GM21786 (cell line): ENCODE measurements at regions not wholly inside any gene's neighbourhood (a gene's known extent, or its start where the extent isn't known, plus 50 kb on each side); places are given as distances from the start of the nearest gene placed in this dataset.
"Not testable (repeated sequence)": the region's sequence is repeated elsewhere in the genome, so short reads cannot be mapped to it uniquely, and the experiment has no call there.

Experiments used
- ATAC-seq: cut with Tn5 transposase; IDR thresholded peaks from one replicate; pipeline ENCODE4 v1.9.1; 2021; ENCODE audit not compliant: unreplicated experiment

DNA sequence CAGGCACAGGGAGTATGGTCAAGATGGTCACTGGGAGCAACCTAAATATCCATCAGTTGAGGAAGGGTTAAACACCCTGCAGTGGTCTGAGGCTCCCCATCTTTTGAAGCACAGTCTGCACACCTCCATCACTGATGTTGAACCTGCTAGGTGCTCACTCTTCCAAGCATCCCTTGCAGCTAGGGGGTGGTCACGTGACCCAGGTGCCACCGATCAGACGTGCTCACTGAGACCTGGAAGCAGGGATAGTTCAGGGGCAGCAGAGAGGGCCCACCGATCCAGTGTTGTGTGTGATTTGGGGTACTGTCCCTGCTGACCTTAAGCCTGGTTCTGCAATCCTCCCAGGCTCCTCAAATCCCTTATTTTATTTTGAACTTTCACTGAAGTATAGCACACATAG, 134.6 kb downstream of the CEBPB start:
- ATAC-seq, result no peak

DNA sequence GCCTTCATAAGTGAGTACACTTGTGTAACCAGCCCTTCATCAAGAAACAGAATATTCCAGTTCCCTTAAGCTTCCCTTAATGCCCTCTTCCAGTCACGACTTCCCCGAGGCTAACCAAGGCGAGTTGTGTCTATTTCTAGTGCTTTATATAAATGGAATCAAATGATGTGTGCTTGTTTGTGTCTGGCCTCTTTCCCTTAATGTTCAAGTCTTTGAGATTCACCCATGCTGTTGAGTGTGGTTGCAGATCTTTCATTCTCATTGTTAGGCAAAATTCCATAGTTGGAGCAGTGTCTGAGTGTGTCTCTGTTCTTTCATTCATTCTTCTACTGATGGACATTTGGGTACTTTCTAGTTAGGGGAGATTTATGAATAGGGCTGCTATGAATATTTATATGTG, 135.0 kb downstream of the CEBPB start:
- ATAC-seq, result no peak

DNA sequence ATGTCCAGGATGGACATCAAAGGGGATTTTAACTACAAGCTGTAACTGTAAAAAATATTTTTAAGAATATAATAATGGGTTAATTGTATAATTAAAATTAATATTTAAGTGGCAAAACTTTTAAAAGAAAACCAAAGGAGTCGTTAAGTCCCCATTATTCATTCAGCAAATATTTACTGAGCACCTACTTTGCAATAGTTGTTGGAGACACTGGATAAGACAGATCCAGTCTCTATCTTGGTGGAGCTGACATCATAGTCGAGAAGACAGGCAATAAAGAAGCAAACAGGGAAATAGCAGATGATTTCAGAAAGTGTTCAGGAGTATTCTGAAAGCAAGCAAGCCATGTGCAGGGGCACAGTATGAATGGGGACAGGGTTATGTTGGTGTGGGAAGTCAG, 137.0 kb downstream of the CEBPB start:
- no peak for ATAC-seq

DNA sequence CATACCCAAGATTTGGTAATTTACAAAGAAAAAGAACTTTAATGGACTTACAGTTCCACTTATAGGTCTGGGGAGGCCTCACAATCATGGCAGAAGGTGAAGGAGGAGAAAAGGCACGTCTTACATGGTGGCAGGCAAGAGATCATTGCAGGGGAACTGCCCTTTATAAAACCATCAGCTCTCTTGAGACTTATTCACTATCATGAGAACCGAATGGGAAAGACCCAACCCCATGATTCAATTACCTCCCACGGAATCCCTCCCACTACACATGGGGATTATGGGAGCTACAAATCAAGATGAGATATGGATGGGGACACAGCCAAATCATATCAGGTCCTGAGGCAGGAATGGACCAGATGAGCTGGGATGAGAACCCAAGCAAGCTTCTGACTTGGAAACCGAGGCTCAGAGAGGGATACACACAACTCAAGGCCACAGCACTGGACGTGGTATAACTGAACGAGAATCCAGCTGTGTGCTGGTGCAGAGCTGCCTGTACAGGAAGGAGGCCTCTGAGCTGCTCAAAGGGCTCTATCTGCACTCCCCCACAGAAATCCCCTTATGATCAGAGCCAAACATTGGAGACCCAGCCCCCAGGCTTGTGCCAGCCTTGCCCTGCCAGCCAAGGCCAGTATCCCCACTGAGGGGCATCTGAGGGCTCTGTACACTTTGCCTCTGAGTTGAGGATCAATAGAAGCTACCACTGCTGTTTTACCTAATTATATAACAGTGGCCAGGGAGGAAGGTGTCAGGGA, 137.8 kb downstream of the CEBPB start:
- no peak for ATAC-seq

DNA sequence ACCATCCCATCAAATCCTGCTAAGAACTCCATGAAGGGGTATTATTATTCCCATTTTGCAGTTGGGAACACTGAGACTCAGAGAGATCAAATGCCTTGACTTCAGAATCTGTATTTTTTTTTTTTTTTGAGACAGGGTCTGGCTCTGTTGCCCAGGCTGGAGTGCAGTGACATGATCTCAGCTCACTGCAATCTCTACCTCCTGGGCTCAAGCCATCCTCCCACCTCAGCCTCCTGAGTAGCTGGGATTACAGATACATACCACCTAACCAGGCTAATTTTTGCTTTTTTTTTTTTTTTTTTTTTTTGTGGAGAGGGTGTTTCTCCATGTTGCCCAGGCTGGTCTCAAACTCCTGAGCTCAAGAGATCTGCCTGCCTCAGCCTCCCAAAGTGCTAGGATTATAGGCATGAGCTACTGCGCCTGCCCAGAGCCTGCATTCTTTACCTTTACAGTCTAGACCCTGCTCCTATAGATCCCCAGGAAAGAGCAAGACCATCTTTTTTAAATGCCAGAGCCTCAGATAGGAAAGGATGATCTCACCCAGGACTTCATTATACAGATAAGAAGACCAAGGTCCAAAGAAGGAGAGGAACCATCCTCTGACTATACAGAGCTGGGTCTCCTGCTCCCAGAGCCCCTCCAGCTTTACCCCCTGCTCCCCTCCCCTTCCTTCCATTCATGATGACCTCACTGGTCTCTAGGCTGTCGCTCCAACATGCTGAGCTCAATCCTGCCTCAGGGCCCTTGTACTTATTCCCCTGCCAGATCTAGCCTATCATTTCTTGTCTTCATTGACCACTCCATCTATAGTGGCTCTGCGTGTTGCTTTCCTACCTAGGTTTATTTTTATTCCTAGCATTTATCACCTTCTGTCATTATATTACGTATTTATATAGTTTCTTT, 138.6 kb downstream of the CEBPB start:
- no peak for ATAC-seq

DNA sequence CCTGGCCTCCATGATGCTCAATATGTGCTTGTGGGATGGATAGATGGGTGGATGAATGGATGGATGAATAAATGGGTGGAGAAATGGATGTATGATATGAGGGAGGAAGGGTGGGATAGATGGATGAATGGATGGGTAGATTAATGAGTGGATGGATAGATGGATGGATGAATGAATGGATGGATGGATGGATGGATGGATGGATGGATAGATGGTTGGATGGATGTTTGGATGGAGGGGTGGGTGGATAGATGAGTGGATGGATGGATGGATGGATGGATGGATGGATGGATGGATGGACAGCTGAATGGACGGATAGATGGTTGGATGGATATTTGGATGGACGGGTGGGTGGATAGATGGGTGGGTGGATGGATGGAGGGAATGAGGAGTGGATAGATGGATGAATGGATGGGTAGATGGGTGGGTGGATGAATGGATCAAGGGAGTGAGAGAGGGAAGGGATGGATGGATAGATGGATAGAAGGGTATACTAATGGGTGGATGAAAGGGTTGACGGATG, 139.4 kb downstream of the CEBPB start:
- no peak for ATAC-seq

DNA sequence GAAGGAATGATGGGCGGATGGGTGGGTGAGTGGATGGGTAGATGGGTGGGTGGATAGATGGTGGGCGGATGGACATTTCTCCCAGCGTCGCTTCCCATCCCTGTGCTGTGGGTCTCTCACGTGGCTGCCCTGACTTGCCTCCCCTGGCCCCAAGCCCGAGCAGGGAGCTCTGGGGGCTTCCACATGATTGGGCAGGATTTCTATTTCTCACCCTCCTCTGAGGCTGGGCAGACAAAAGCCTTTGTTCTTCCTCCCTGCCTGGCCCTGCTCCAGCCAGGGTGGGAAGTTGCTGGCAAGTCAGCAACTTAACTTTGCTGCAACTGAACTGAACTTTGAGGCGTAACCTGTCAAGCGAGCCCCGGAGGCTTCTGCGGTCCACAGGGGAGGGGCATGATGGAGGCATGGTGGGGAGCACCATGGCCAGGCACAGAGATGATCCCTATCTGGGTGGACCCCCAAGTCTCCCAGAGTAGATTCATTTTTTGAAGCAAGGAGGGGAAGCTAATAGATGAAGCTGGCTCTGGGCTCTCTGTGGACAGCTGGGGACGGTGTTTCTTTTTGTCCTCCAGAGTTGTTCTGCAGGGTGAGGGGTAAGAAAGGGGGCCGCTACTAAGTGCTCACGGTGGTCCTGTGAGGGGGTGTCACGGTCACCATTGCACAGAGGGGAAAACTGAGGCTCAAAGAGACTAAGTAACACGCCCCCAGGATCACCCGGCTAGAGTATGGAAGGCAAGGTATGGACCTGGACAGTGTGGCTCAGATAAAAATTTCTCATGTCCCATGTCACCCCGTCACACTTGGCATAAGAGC, 140.1 kb downstream of the CEBPB start:
- no peak for ATAC-seq

DNA sequence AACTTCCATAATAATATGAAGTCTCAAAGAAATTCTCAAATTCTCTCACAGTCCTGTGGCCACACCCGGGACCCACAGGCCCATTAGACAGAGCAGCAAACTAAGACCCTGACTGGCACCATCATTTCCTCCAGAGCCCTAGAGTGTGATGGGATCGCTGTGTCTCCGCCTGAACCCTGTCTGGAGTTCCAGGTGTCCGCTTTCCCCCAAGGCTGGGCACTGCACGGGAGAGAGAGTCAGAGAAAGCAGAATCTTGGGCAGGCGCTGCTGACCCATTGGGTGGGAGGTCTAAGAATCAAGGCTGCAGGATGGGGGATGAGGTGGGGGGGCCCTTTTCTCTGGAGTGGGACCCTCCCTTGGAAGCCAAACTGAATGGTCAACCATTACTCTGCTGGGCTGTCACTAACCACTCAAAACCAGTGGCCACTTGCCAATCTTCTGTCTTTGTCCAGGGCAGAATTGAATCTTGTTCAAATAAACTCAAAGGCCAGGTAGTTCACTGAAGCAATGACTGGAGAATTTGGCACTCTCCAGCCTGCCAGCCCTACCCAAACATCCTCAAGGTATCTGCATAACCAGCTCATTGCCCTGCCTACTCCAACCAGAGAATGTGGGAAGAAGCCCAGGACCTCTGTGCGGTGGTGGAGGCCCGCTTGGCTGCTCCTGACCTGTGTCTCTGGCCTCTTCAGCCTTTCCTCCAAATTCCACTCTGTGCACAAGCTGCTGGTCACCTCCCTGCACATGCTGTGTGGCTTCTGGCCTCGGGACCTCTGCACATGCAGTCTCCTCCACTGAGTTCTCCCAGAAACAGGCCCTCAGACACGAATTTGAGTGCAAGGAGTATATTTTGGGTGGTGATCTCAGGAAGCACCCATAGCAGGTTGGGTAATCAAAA, 141.1 kb downstream of the CEBPB start:
- no peak for ATAC-seq

DNA sequence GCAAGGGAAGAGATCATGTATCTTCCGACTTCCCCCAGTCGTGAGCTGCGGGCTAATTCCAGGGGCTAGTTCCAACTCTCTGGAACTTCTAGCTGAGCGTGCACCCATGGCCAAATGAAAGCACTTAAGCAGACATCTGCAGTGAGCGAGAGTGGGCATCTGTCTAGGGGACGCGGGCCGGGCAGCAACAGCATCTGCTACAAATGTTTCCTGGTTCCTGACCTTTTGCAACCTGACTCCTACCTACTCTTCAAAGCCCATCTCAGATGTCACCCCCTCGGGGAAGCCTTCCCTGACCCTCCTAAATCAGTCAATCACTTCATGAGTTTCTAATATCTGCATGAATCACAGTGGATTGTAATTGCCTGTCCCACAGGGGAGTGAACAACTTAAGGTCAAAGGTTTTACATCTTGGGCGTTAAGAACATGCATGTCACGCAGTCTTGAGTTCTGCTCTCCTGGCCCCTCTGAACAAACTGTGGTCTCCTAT, 141.9 kb downstream of the CEBPB start:
- no peak for ATAC-seq

DNA sequence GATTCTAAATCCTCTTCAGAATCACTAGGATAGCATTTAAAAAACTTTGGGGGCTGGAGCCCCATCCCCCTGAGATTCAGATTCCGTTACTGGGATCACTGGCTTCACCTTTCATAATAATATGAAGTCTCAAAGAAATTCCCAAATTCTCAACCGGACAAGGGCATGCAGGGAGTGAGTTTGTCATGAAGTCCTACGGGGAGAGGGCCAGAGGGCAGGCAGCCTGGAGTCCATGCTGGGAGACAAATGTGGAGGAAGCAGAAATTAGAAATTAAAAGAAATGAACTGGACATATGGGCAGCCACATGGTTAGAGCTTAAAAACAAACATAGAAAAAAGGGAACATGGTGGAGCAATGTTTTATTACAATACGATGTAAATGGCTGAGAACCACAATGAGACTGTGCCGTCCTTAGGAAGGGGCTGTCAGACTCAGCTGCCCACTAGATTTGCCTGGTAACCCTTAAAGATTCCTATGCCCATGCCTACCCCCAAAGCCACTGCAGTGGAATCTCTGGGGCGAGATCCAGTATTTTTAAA, 142.6 kb downstream of the CEBPB start:
- ATAC-seq, result no peak

DNA sequence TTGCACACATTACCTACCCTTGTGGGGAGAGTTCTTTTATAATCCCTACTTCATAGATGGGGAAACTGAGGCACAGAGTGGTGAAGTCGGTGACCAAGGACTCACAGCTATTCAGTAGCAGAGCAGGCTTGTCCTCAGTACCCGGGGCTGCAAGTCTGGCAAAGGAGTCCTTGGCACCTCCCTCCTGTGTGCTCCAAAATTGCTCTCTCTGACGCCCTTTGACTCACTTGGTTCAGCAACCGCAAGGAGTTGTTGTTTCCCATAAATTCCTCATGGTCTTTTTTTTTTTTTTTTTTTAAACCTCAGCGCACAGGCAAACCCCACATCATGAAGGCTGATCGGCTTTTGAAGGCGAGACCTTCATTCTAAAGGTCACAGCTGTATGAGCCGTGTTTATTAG, 143.2 kb downstream of the CEBPB start:
- ATAC-seq, result no peak

DNA sequence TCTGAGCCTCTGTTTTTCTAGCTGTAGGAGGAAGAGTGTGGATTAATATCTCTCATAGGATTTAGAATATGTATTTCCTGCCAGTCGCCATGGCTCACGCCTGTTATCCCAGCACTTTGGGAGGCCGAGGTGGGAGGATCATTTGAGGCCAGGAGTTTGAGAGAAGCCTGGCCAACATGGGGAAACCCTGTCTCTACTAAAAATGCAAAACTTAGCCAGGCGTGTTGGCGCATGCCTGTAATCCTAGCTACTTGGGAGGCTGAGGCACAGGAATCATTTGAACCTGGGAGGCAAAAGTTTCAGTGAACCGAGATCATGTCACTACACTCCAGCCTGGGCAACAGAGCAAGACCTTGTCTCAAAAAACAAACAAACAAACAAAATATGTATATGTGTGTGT, 143.9 kb downstream of the CEBPB start:
- not testable (repeated sequence) for ATAC-seq

DNA sequence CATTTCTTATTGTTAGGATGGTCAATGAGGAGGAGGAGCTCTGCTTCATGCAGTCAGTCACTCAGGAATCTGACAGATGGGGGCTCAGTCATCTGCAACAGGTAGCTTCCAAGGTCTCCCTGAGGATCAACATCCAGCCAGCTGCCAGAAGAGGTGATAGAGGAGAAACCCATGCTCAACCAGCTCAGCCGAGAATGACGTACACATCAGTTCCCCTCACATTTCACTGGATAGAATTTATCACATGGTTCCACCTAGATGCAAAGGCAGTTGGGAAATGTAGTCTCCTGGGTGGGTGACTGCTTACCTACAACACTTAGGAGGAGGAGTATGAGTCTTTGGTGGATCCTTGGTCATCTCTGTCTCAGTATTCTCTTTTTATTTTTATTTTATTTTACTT, 144.5 kb downstream of the CEBPB start:
- no peak for ATAC-seq

DNA sequence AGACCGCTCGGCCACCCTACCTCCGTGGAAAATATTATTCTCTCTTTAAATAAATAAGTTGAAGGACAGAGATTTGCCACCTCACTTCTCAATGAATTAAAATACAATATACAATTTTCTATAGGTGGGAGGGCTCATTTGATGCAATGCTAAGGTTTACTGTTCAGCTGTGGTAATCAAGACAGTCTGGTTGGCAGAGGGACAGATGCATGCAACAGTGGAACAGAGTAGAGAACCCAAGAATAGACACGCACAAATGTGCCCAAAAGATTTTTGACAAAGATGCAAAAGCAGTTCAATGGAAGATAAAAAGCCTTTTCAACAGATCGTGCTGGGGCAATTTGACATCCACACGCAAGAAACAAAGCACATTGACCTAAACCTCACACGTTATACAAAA, 145.2 kb downstream of the CEBPB start:
- no peak for ATAC-seq

DNA sequence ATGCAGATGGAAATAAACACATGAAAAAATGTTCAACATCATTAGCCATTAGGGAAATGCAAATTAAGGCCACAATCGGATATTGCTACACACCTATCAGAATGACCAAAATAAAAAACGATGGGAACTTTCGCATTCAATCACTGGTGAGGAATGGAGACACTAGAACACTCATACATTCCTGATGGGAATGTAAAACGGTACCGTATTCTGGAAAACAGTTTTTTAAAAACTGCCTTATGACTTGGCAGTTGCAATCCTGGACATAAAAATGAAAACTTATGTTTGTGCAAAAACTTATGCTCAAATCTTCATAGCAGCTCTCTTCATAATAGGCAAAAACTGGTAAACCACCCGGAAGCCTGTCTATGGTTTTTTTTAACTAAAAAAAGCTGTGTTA, 146.0 kb downstream of the CEBPB start:
- no peak for ATAC-seq

DNA sequence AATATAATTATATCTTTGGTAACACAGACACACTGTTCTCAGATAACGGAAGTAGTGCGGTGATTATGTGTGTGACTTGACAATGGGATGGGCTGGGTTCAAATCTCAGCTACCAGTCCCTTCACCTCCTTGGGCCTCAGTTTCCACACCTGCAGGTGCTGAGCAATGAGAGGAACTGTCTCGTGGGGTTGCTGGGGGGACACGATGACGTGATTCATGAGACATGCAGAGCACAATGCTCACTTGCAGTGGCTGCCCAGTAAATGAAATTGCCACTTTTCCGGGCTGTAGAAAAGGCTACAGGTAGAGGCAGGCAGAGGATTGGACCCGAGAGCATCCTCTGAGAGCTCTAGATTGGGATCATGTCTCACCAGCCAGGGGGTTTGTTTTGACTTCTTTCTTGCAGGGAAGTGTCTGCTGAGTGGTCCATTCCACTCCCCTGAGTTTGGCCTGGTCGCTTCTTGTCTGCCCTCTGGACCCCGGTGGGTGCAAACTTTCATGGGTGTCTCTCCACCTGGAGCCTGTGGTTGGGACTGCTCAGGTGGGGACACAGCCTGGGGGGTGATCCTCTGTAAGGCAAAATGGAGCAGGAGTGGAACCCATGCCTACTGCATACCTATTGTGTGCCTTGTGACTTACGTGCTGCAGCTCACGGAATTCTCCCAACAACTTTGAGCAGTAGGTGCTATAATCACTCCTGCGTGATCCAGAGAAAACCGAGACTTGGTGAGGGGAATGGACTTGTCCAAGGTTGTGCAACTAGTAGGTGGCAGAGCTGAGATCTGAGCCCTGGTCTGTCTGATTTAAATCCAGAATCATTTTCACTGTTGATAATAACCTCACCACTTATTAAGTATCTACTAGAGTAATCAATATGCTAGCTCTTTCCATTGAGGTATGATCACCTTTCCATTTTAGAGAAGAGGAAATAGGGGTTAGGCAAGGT, 147.2 kb downstream of the CEBPB start:
- ATAC-seq, result no peak

DNA sequence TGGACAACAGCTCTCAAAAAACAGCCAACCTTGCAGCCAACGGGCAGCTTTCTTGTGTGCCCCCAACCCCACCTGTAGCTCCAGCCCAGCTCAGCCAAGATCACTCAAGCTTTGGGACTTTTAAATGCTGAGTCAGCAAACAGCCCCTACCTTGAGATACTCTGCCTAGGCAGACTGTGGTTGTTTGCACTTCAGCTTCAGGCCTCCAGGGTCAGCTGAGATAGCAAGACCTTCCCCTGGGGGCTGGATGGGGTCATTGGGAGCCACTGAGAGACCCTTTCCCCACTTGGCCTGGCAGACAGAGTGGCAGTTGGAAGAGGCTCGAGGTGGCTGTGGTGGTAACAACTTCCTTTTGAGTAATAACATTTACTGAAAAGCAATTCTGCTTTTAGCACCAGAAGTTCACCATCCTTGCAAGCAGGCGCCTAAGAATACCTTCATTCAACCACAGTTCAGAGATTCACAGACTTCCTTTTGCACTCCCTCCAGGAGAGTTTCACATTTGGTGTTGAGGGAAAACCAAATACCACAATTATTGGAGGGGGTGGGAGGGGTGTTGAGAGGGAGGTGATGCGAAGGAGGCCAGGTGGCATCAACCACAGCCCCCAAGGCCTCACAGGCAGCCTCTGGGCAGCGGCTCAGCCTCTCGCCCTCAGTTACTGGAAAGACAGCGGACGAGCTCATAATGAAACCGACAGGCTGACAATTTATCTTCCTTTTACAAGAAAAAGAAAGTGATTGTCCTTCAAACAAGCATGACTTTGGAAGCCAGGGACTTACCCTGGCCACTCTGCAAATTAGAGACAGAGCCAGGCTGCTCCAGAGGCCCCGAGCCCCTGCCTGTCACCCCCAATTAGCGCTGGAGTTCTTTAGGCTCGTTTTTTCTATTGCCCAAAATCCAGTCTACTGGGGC, 148.1 kb downstream of the CEBPB start:
- ATAC-seq, result peak; percentile 64

DNA sequence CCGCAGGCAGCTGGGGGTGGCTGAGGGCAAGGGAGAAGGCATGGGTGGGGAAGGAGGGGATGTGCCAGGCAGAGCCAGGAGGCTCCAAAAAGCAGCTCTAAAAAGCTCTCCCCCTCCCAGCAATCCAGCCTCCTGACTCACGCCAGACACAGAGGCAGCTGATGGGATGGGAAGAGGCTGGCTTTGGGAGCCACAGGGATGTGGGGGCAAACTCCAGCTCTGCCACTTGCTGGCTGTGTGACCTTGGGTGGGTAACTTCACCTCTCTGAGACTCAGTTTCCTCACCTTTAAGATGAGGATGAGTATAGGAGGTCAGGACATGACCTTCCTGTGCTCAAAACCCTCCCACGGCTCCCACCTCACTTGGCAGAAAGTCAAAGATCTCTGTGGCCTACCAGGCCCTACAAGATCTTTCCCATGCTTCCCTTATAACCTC, 148.9 kb downstream of the CEBPB start:
- ATAC-seq, result no peak
